SK-N-SH (cell line): ENCODE measurements at regions not wholly inside any gene's neighbourhood (a gene's known extent, or its start where the extent isn't known, plus 50 kb on each side); places are given as distances from the start of the nearest gene placed in this dataset.

Source experiments
- CTCF ChIA-PET: fragments of 300-600, 350-600 bp; formaldehyde crosslinking; extraction: SDS; loops from one replicate; lab custom pipeline; 2021; lab: Yijun Ruan, JAX
- POLR2A ChIA-PET: fragments of 350-600 bp; sonication (Branson Sonifier 250); formaldehyde crosslinking; extraction: SDS; loops from one replicate; lab custom pipeline; 2020; ENCODE audit warnings: antibody characterized with exemption, inconsistent platforms; lab: Yijun Ruan, JAX
- DNase-seq: peaks from one replicate; pipeline ENCODE4 v3.0.0; 2012
- H2AFZ ChIP-seq: fragments of 200-600 bp; sonication (generic); 2 replicates; pipeline ENCODE4 v1.8.1; 2016; ENCODE audit warnings: antibody characterized with exemption, mild to moderate bottlenecking, low read depth
- H3F3A ChIP-seq: fragments of 200-600 bp; sonication (generic); replicated peaks from 2 replicates; pipeline ENCODE3; 2016; ENCODE audit warnings: antibody characterized with exemption, mild to moderate bottlenecking; ENCODE audit not compliant: insufficient read depth
- H3K27ac ChIP-seq, 2 experiments: fragments of 200-500 bp in 1 of 2; fragments of 200-600 bp in 1 of 2; sonication (Bioruptor generic) in 1 of 2; sonication (generic), shearing (Covaris generic) in 1 of 2; 2 replicates each; pipeline versions ENCODE4 v1.5.1 to v1.6.1; 2014 to 2016; ENCODE audit warnings: low read depth in 2 of 2, inconsistent platforms in 1 of 2, low read length in 1 of 2, mild to moderate bottlenecking in 1 of 2, mixed read lengths in 1 of 2
- H3K27me3 ChIP-seq: fragments of 200-600 bp; sonication (generic), shearing (Covaris generic); 2 replicates; pipeline ENCODE4 v1.6.1; 2016; ENCODE audit warnings: mixed run types; ENCODE audit not compliant: insufficient read depth
- H3K36me3 ChIP-seq, 2 experiments: fragments of 200-500 bp in 1 of 2; fragments of 200-600 bp in 1 of 2; sonication (Bioruptor generic) in 1 of 2; sonication (generic) in 1 of 2; replicated peaks in 1 of 2; 2 replicates each; pipeline versions ENCODE3 to v1.5.1; 2014 to 2016; ENCODE audit warnings: low read length in 1 of 2, mild to moderate bottlenecking in 1 of 2; ENCODE audit not compliant: insufficient read depth in 2 of 2, control insufficient read depth in 1 of 2
- H3K4me1 ChIP-seq, 2 experiments: fragments of 200-500 bp in 1 of 2; fragments of 200-600 bp in 1 of 2; sonication (Bioruptor generic) in 1 of 2; sonication (generic), shearing (Covaris generic) in 1 of 2; 2 replicates each; pipeline versions ENCODE4 v1.5.1 to v1.6.1; 2014 to 2016; ENCODE audit warnings: low read depth in 1 of 2, low read length in 1 of 2, mixed run types in 1 of 2; ENCODE audit not compliant: insufficient read depth in 2 of 2, control insufficient read depth in 1 of 2
- H3K4me2 ChIP-seq: fragments of 200-600 bp; sonication (generic), shearing (Covaris generic); 2 replicates; pipeline ENCODE4 v1.6.1; 2017; ENCODE audit warnings: mixed run types
- H3K4me3 ChIP-seq, 2 experiments: fragments of 200-500 bp in 1 of 2; fragments of 200-600 bp in 1 of 2; sonication (Bioruptor generic) in 1 of 2; sonication (generic), shearing (Covaris generic) in 1 of 2; 2 replicates each; pipeline versions ENCODE4 v1.5.1 to v1.8.1; 2014 to 2016; ENCODE audit warnings: low read depth in 2 of 2, inconsistent platforms in 1 of 2, low read length in 1 of 2, mild to moderate bottlenecking in 1 of 2, mixed read lengths in 1 of 2, moderate library complexity in 1 of 2
- H3K79me2 ChIP-seq: fragments of 200-600 bp; sonication (generic); 2 replicates; pipeline ENCODE4 v1.8.1; 2017; ENCODE audit warnings: mild to moderate bottlenecking; ENCODE audit not compliant: insufficient read depth
- H3K9ac ChIP-seq: fragments of 200-600 bp; sonication (generic); 2 replicates; pipeline ENCODE4 v1.6.1; 2017; ENCODE audit warnings: mixed run types
- H3K9me2 ChIP-seq: fragments of 200-600 bp; sonication (generic); 2 replicates; pipeline ENCODE4 v1.6.1; 2017; ENCODE audit warnings: mixed run types
- H3K9me3 ChIP-seq: fragments of 200-600 bp; sonication (generic); 2 replicates; pipeline ENCODE4 v1.6.1; 2017; ENCODE audit warnings: mixed run types, mild to moderate bottlenecking, moderate library complexity
- H4K20me1 ChIP-seq: fragments of 200-600 bp; sonication (generic); 2 replicates; pipeline ENCODE4 v1.6.1; 2017; ENCODE audit warnings: mild to moderate bottlenecking, mixed run types; ENCODE audit not compliant: insufficient read depth
- ELF1 ChIP-seq: IDR thresholded peaks from 2 replicates; pipeline ENCODE4 v1.4.0; 2012
- FOSL2 ChIP-seq: IDR thresholded peaks from 2 replicates; pipeline ENCODE4 v1.4.0; 2012; ENCODE audit warnings: low read depth, mild to moderate bottlenecking, moderate library complexity, borderline replicate concordance
- FOXJ3 ChIP-seq: sonication (generic); formaldehyde crosslinking; IDR thresholded peaks from 2 replicates; pipeline ENCODE4 v1.5.1; 2020; ENCODE audit warnings: mild to moderate bottlenecking, missing genetic modification reagents
- FOXM1 ChIP-seq: IDR thresholded peaks from 2 replicates; pipeline ENCODE4 v1.4.0; 2012; ENCODE audit warnings: low read depth, mild to moderate bottlenecking
- GABPA ChIP-seq: IDR thresholded peaks from 2 replicates; pipeline ENCODE4 v1.4.0; 2012; ENCODE audit warnings: low read depth, mild to moderate bottlenecking
- GATA2 ChIP-seq: sonication (generic); formaldehyde crosslinking; IDR thresholded peaks from 2 replicates; pipeline ENCODE4 v1.5.0; 2020; ENCODE audit warnings: mild to moderate bottlenecking, missing genetic modification reagents
- IRF3 ChIP-seq: fragments of 150-350 bp; IDR thresholded peaks from 2 replicates; pipeline ENCODE4 v1.6.1; 2016; ENCODE audit warnings: mild to moderate bottlenecking, low read depth, low read length
- MAX ChIP-seq: IDR thresholded peaks from 2 replicates; pipeline ENCODE4 v1.4.0; 2012; ENCODE audit warnings: low read depth
- MEF2A ChIP-seq: IDR thresholded peaks from 2 replicates; pipeline ENCODE4 v1.4.0; 2012; ENCODE audit warnings: low read depth, borderline replicate concordance
- NFIC ChIP-seq: IDR thresholded peaks from 2 replicates; pipeline ENCODE4 v1.4.0; 2012; ENCODE audit warnings: borderline replicate concordance
- NRF1 ChIP-seq: IDR thresholded peaks from 2 replicates; pipeline ENCODE4 v1.6.1; 2012; ENCODE audit warnings: low read depth, mild to moderate bottlenecking, low read length
- SMC3 ChIP-seq: IDR thresholded peaks from 2 replicates; pipeline ENCODE4 v1.6.1; 2012; ENCODE audit warnings: low read depth, low read length, improper control_type of control experiment
- TAF1 ChIP-seq: IDR thresholded peaks from 2 replicates; pipeline ENCODE4 v1.6.1; 2012; ENCODE audit warnings: low read depth, mild to moderate bottlenecking, low read length, moderate library complexity, borderline replicate concordance
- TEAD4 ChIP-seq: IDR thresholded peaks from 2 replicates; pipeline ENCODE4 v1.4.0; 2012; ENCODE audit warnings: mild to moderate bottlenecking, borderline replicate concordance; ENCODE audit not compliant: insufficient read depth
- USF1 ChIP-seq: IDR thresholded peaks from 2 replicates; pipeline ENCODE4 v1.4.0; 2012; ENCODE audit warnings: low read depth, borderline replicate concordance
- USF2 ChIP-seq: fragments of 150-350 bp; IDR thresholded peaks from 2 replicates; pipeline ENCODE4 v1.6.1; 2017; ENCODE audit warnings: antibody characterized with exemption, low read length, low read depth, borderline replicate concordance
- YY1 ChIP-seq: IDR thresholded peaks from 2 replicates; pipeline ENCODE4 v1.4.0; 2012; ENCODE audit warnings: low read depth, mild to moderate bottlenecking
- ZBTB33 ChIP-seq: IDR thresholded peaks from 2 replicates; pipeline ENCODE4 v1.4.0; 2012; ENCODE audit warnings: low read depth, borderline replicate concordance
- WGBS: methylation state at CpG from one replicate; pipeline ENCODE4 v1.1.6; 2017; ENCODE audit warnings: low lambda C conversion rate; 5-methylcytosine and 5-hydroxymethylcytosine counted together

GRCh38 chrX:8254401-8254800 lies 83.3 kb upstream of the VCX2 start:
- no peaks in the 10 kb centered on the region for H3K9me2 ChIP-seq
- H3K4me2 ChIP-seq = no peak overlapping the region
- H3F3A ChIP-seq = no peaks in the 10 kb centered on the region
- no peak overlapping the region for H3K4me3 ChIP-seq
- DNase-seq = no peak
- WGBS = 9% methylated on average over 2 of the region's 2 CpGs
- no peaks in the 10 kb centered on the region for H4K20me1 ChIP-seq
- ChIA-PET POLR2A (no interaction called here), CTCF (no interaction called here)
- no peak for TF ChIP-seq FOXM1
- no peak for TF ChIP-seq USF1
- no peak for TF ChIP-seq YY1
- TF ChIP-seq GATA2 (CRISPR knock-in tag) = no peak
- TF ChIP-seq NRF1 = no peak
- no peak for TF ChIP-seq FOSL2
- no peak for TF ChIP-seq TAF1
- no peak for TF ChIP-seq MEF2A
- no peak for TF ChIP-seq MAX
- no peak for TF ChIP-seq IRF3
- no peak for TF ChIP-seq TEAD4
- no peak for TF ChIP-seq USF2
- no peak for TF ChIP-seq NFIC
- no peak for TF ChIP-seq FOXJ3
- no peak for TF ChIP-seq SMC3
- no peak for TF ChIP-seq ZBTB33
- no peak for TF ChIP-seq ELF1
- no peak for TF ChIP-seq GABPA
- no peaks in the 10 kb centered on the region for H3K79me2 ChIP-seq
- H3K27ac ChIP-seq = no peak overlapping the region
- H3K27me3 ChIP-seq = no peaks in the 10 kb centered on the region
- H2AFZ ChIP-seq = no peak overlapping the region
- H3K4me1 ChIP-seq = no peaks in the 10 kb centered on the region; a peak in 1 of 4 replicates
- no peaks in the 10 kb centered on the region for H3K9me3 ChIP-seq
- no peak overlapping the region for H3K9ac ChIP-seq
- no peaks in the 10 kb centered on the region for H3K36me3 ChIP-seq
